ENCODE measurements at regions not wholly inside any gene's neighbourhood (a gene's known extent, or its start where the extent isn't known, plus 50 kb on each side); places are given as distances from the start of the nearest gene placed in this dataset.
"Not testable (repeated sequence)": the region's sequence is repeated elsewhere in the genome, so short reads cannot be mapped to it uniquely, and the experiment has no call there.

- Histone ChIP-seq H2AFZ (ENCODE audit: low read length) (no peak overlapping the region), H3F3A (ENCODE audit: low read depth) (no peaks in the 10 kb centered on the region), H3K9me3 (ENCODE audit: insufficient read depth, low read depth, low read length) (no peaks in the 10 kb centered on the region), H3K79me2 (ENCODE audit: insufficient read depth, low read length) (no peaks in the 10 kb centered on the region), H3K9me2 (replicated peaks; ENCODE audit: low read depth, low read length) (no peaks in the 10 kb centered on the region), H3K27me3 (ENCODE audit: insufficient read depth, low read length, poor library complexity, severe bottlenecking) (no peaks in the 10 kb centered on the region), H3K4me1 (ENCODE audit: insufficient read depth, low read length, poor library complexity, severe bottlenecking) (peaks cover 10% of the 10 kb centered on the region), H4K20me1 (ENCODE audit: insufficient read depth, low read length, poor library complexity, severe bottlenecking) (no peaks in the 10 kb centered on the region), H3K4me3 (ENCODE audit: low read length, poor library complexity, severe bottlenecking) (no peak overlapping the region), H3K36me3 (ENCODE audit: insufficient read depth, low read length) (no peaks in the 10 kb centered on the region), H3K4me2 (ENCODE audit: low read depth, low read length, poor library complexity, severe bottlenecking) (no peak overlapping the region), H3K9ac (ENCODE audit: low read depth, low read length, poor library complexity, severe bottlenecking) (no peak overlapping the region)
- TF ChIP-seq EZH2phosphoT487 (IDR thresholded peaks at IDR 0.05; ENCODE audit: borderline replicate concordance) (no peak), CTCF (conservative IDR thresholded peaks at IDR 0.05; ENCODE audit: low read length) (no peak)
Observed at GRCh38 chr12:9323144-9323681, 115.0 kb upstream of the PZP start.

- Histone ChIP-seq H3K9me2 (replicated peaks; ENCODE audit: low read depth, low read length) (no peaks in the 10 kb centered on the region), H3K4me2 (ENCODE audit: low read depth, low read length, poor library complexity, severe bottlenecking) (no peak overlapping the region)
- TF ChIP-seq CTCF (conservative IDR thresholded peaks at IDR 0.05; ENCODE audit: low read length) (no peak), EZH2phosphoT487 (IDR thresholded peaks at IDR 0.05; ENCODE audit: borderline replicate concordance) (no peak)
Observed at GRCh38 chr12:9319842-9320173, 111.6 kb upstream of the PZP start.

GRCh38 chr12:9319044-9319841, 111.0 kb upstream of the PZP start:
- Histone ChIP-seq H3K9ac (ENCODE audit: low read depth, low read length, poor library complexity, severe bottlenecking) (no peak overlapping the region), H3K27me3 (ENCODE audit: insufficient read depth, low read length, poor library complexity, severe bottlenecking) (no peaks in the 10 kb centered on the region), H3K36me3 (ENCODE audit: insufficient read depth, low read length) (no peaks in the 10 kb centered on the region), H3K4me1 (ENCODE audit: insufficient read depth, low read length, poor library complexity, severe bottlenecking) (no peaks in the 10 kb centered on the region), H3K9me3 (ENCODE audit: insufficient read depth, low read depth, low read length) (no peaks in the 10 kb centered on the region), H2AFZ (ENCODE audit: low read length) (no peak overlapping the region), H4K20me1 (ENCODE audit: insufficient read depth, low read length, poor library complexity, severe bottlenecking) (no peaks in the 10 kb centered on the region), H3K4me2 (ENCODE audit: low read depth, low read length, poor library complexity, severe bottlenecking) (no peak overlapping the region), H3K9me2 (replicated peaks; ENCODE audit: low read depth, low read length) (no peaks in the 10 kb centered on the region), H3K4me3 (ENCODE audit: low read length, poor library complexity, severe bottlenecking) (no peak overlapping the region), H3K79me2 (ENCODE audit: insufficient read depth, low read length) (no peaks in the 10 kb centered on the region), H3F3A (ENCODE audit: low read depth) (no peaks in the 10 kb centered on the region)
- TF ChIP-seq EZH2phosphoT487 (IDR thresholded peaks at IDR 0.05; ENCODE audit: borderline replicate concordance) (no peak), CTCF (conservative IDR thresholded peaks at IDR 0.05; ENCODE audit: low read length) (peak; percentile 40)

More at GRCh38 chr12:9319842-9320173, 111.6 kb upstream of the PZP start:
- Histone ChIP-seq H3K79me2 (ENCODE audit: insufficient read depth, low read length) (no peaks in the 10 kb centered on the region), H3K4me1 (ENCODE audit: insufficient read depth, low read length, poor library complexity, severe bottlenecking) (no peaks in the 10 kb centered on the region), H4K20me1 (ENCODE audit: insufficient read depth, low read length, poor library complexity, severe bottlenecking) (no peaks in the 10 kb centered on the region), H3K4me3 (ENCODE audit: low read length, poor library complexity, severe bottlenecking) (no peak overlapping the region), H3K36me3 (ENCODE audit: insufficient read depth, low read length) (no peaks in the 10 kb centered on the region), H2AFZ (ENCODE audit: low read length) (no peak overlapping the region), H3K9me3 (ENCODE audit: insufficient read depth, low read depth, low read length) (no peaks in the 10 kb centered on the region), H3K27me3 (ENCODE audit: insufficient read depth, low read length, poor library complexity, severe bottlenecking) (no peaks in the 10 kb centered on the region), H3F3A (ENCODE audit: low read depth) (no peaks in the 10 kb centered on the region), H3K9ac (ENCODE audit: low read depth, low read length, poor library complexity, severe bottlenecking) (no peak overlapping the region)

GRCh38 chr12:9313479-9313878, 105.3 kb upstream of the PZP start:
- not testable (repeated sequence) for H2AFZ ChIP-seq (ENCODE audit: low read length); H3K9ac ChIP-seq (ENCODE audit: low read depth, low read length, poor library complexity, severe bottlenecking); H3F3A ChIP-seq (ENCODE audit: low read depth); H3K36me3 ChIP-seq (ENCODE audit: insufficient read depth, low read length); H3K4me1 ChIP-seq (ENCODE audit: insufficient read depth, low read length, poor library complexity, severe bottlenecking); H3K9me2 ChIP-seq (replicated peaks; ENCODE audit: low read depth, low read length); H3K27me3 ChIP-seq (ENCODE audit: insufficient read depth, low read length, poor library complexity, severe bottlenecking); H3K4me3 ChIP-seq (ENCODE audit: low read length, poor library complexity, severe bottlenecking); H4K20me1 ChIP-seq (ENCODE audit: insufficient read depth, low read length, poor library complexity, severe bottlenecking); H3K79me2 ChIP-seq (ENCODE audit: insufficient read depth, low read length); H3K4me2 ChIP-seq (ENCODE audit: low read depth, low read length, poor library complexity, severe bottlenecking); H3K9me3 ChIP-seq (ENCODE audit: insufficient read depth, low read depth, low read length)

- not testable (repeated sequence) for H2AFZ ChIP-seq (ENCODE audit: low read length); H3K27me3 ChIP-seq (ENCODE audit: insufficient read depth, low read length, poor library complexity, severe bottlenecking); H3F3A ChIP-seq (ENCODE audit: low read depth); H3K9me3 ChIP-seq (ENCODE audit: insufficient read depth, low read depth, low read length); H3K4me1 ChIP-seq (ENCODE audit: insufficient read depth, low read length, poor library complexity, severe bottlenecking); H3K36me3 ChIP-seq (ENCODE audit: insufficient read depth, low read length); H4K20me1 ChIP-seq (ENCODE audit: insufficient read depth, low read length, poor library complexity, severe bottlenecking); H3K79me2 ChIP-seq (ENCODE audit: insufficient read depth, low read length); H3K9me2 ChIP-seq (replicated peaks; ENCODE audit: low read depth, low read length); H3K4me3 ChIP-seq (ENCODE audit: low read length, poor library complexity, severe bottlenecking); H3K9ac ChIP-seq (ENCODE audit: low read depth, low read length, poor library complexity, severe bottlenecking); H3K4me2 ChIP-seq (ENCODE audit: low read depth, low read length, poor library complexity, severe bottlenecking)
Observed at GRCh38 chr12:9312406-9313392, 104.5 kb upstream of the PZP start.

All from Loucy (cell line).